ENCODE measurements at regions not wholly inside any gene's neighbourhood (a gene's known extent, or its start where the extent isn't known, plus 50 kb on each side); places are given as distances from the start of the nearest gene placed in this dataset.
"Not testable (repeated sequence)": the region's sequence is repeated elsewhere in the genome, so short reads cannot be mapped to it uniquely, and the experiment has no call there.

GRCh38 chrX:65587616-65588526, 53.3 kb upstream of the LAS1L start:
- intact Hi-C loops (cut with DNase I) = no loop called here
- no peak overlapping the region for H3K4me3 ChIP-seq

GRCh38 chrX:65586491-65586890, 51.9 kb upstream of the LAS1L start:
- Histone ChIP-seq H3K27me3 (replicated peaks; ENCODE audit: insufficient read depth) (no peaks in the 10 kb centered on the region), H3K4me3 (no peak overlapping the region), H3K36me3 (no peaks in the 10 kb centered on the region), H3K4me1 (replicated peaks) (no peaks in the 10 kb centered on the region), H3K9me3 (no peaks in the 10 kb centered on the region), H3K27ac (no peak overlapping the region)
- no peak for TF ChIP-seq POLR2AphosphoS5 (IDR thresholded peaks at IDR 0.05)
- no peak for TF ChIP-seq POLR2A (IDR thresholded peaks at IDR 0.05)
- TF ChIP-seq CTCF (IDR thresholded peaks at IDR 0.05) = no peak
- intact Hi-C loops (cut with DNase I) = no loop called here
- DNase-seq (ENCODE audit: low spot score) = no peak
- WGBS = 84% methylated on average over 6 of the region's 6 CpGs

More at GRCh38 chrX:65587616-65588526, 53.3 kb upstream of the LAS1L start:
- peak; percentile 51 for DNase-seq (ENCODE audit: low spot score)
- H3K36me3 ChIP-seq = no peaks in the 10 kb centered on the region
- H3K27me3 ChIP-seq (replicated peaks; ENCODE audit: insufficient read depth) = no peaks in the 10 kb centered on the region
- H3K4me1 ChIP-seq (replicated peaks) = no peaks in the 10 kb centered on the region
- H3K9me3 ChIP-seq = no peaks in the 10 kb centered on the region
- H3K27ac ChIP-seq = no peak overlapping the region
- 8% methylated on average over 8 of the region's 10 CpGs for WGBS
- TF ChIP-seq POLR2AphosphoS5 (IDR thresholded peaks at IDR 0.05) = no peak
- TF ChIP-seq POLR2A (IDR thresholded peaks at IDR 0.05) = no peak
- TF ChIP-seq CTCF (IDR thresholded peaks at IDR 0.05) = no peak

GRCh38 chrX:65585226-65585625, 50.6 kb upstream of the LAS1L start:
- H3K36me3 ChIP-seq; H3K4me1 ChIP-seq (replicated peaks); H3K27ac ChIP-seq; H3K9me3 ChIP-seq; DNase-seq (ENCODE audit: low spot score); intact Hi-C loops (cut with DNase I); H3K4me3 ChIP-seq; H3K27me3 ChIP-seq (replicated peaks; ENCODE audit: insufficient read depth): not testable (repeated sequence)
- 73% methylated on average over 13 of the region's 13 CpGs for WGBS
